Mesendoderm (in vitro differentiated cells): ENCODE measurements at regions not wholly inside any gene's neighbourhood (a gene's known extent, or its start where the extent isn't known, plus 50 kb on each side); places are given as distances from the start of the nearest gene placed in this dataset.

Experiments
- DNase-seq: peaks from one replicate; pipeline ENCODE4 v3.0.0; 2013
- H2AK5ac ChIP-seq: 2 replicates; pipeline ENCODE4 v1.6.1; 2013; ENCODE audit warnings: low read length, inconsistent platforms
- H2BK120ac ChIP-seq: 2 replicates; pipeline ENCODE4 v1.6.1; 2013; ENCODE audit warnings: low read depth, mild to moderate bottlenecking, low read length, moderate library complexity, mixed read lengths
- H2BK15ac ChIP-seq: replicated peaks from 2 replicates; pipeline ENCODE4 v1.6.1; 2013; ENCODE audit warnings: low read depth, mild to moderate bottlenecking, moderate library complexity
- H2BK5ac ChIP-seq: 2 replicates; pipeline ENCODE4 v1.6.1; 2013; ENCODE audit warnings: low read length, inconsistent platforms
- H3K18ac ChIP-seq: 2 replicates; pipeline ENCODE4 v1.6.1; 2013; ENCODE audit warnings: mild to moderate bottlenecking, low read length, mixed read lengths
- H3K23ac ChIP-seq: one replicate; pipeline ENCODE4 v1.6.1; 2013; ENCODE audit warnings: low read length
- H3K27ac ChIP-seq: 2 replicates; pipeline ENCODE4 v1.5.1; 2013; ENCODE audit warnings: low read depth, mild to moderate bottlenecking, inconsistent platforms, low read length, moderate library complexity
- H3K27me3 ChIP-seq: 2 replicates; pipeline ENCODE4 v1.6.1; 2013; ENCODE audit warnings: low read length, control low read depth, mild to moderate bottlenecking, inconsistent platforms; ENCODE audit not compliant: insufficient read depth, poor library complexity
- H3K36me3 ChIP-seq: 2 replicates; pipeline ENCODE4 v1.6.1; 2013; ENCODE audit warnings: low read length, inconsistent platforms; ENCODE audit not compliant: control insufficient read depth, insufficient read depth
- H3K4ac ChIP-seq: one replicate; pipeline ENCODE4 v1.6.1; 2013; ENCODE audit warnings: low read depth, mild to moderate bottlenecking, low read length, moderate library complexity
- H3K4me1 ChIP-seq: 2 replicates; pipeline ENCODE4 v1.6.1; 2013; ENCODE audit warnings: low read depth, low read length, inconsistent platforms; ENCODE audit not compliant: control insufficient read depth
- H3K4me2 ChIP-seq: 2 replicates; pipeline ENCODE4 v1.6.1; 2013; ENCODE audit warnings: low read length
- H3K4me3 ChIP-seq: 2 replicates; pipeline ENCODE4 v1.5.1; 2013; ENCODE audit warnings: mild to moderate bottlenecking, low read length
- H3K56ac ChIP-seq: one replicate; pipeline ENCODE4 v1.6.1; 2013; ENCODE audit warnings: low read length
- H3K79me1 ChIP-seq: 2 replicates; pipeline ENCODE4 v1.6.1; 2013; ENCODE audit warnings: low read length, inconsistent platforms
- H3K79me2 ChIP-seq: 2 replicates; pipeline ENCODE4 v1.6.1; 2013; ENCODE audit warnings: mild to moderate bottlenecking, low read length; ENCODE audit not compliant: control insufficient read depth, insufficient read depth
- H3K9ac ChIP-seq: 2 replicates; pipeline ENCODE4 v1.6.1; 2013; ENCODE audit warnings: low read length, inconsistent platforms
- H4K5ac ChIP-seq: one replicate; pipeline ENCODE4 v1.6.1; 2013; ENCODE audit warnings: low read length
- H4K8ac ChIP-seq: one replicate; pipeline ENCODE4 v1.6.1; 2013; ENCODE audit warnings: low read depth, mild to moderate bottlenecking, control low read depth, low read length, moderate library complexity
- WGBS: extraction: QIAGEN DNeasy Blood & Tissue Kit; methylation state at CpG from one replicate; pipeline ENCODE4 v1.1.7; 2013; ENCODE audit warnings: low lambda C conversion rate, missing lambda C conversion rate; ENCODE audit not compliant: insufficient coverage; ENCODE audit errors: extremely low coverage; 5-methylcytosine and 5-hydroxymethylcytosine counted together

- Histone ChIP-seq H4K8ac (no peak overlapping the region), H3K4me3 (no peak overlapping the region), H3K79me2 (no peaks in the 10 kb centered on the region), H3K36me3 (no peaks in the 10 kb centered on the region), H3K23ac (no peak overlapping the region), H3K4ac (no peak overlapping the region), H2BK15ac (no peak overlapping the region), H3K4me2 (no peak overlapping the region), H4K5ac (no peak overlapping the region), H3K27ac (no peak overlapping the region), H3K56ac (no peak overlapping the region), H3K9ac (no peak overlapping the region), H2BK5ac (no peak overlapping the region), H3K79me1 (no peaks in the 10 kb centered on the region), H2AK5ac (no peak overlapping the region), H2BK120ac (no peak overlapping the region), H3K18ac (no peak overlapping the region), H3K4me1 (peaks cover 12% of the 10 kb centered on the region), H3K27me3 (no peaks in the 10 kb centered on the region)
- no peak for DNase-seq
- WGBS = no CpG with 5 or more reads among the region's 3 CpGs
These were observed 232.3 kb downstream of the TLE3 start for GRCh38 chr15:69865369-69865768.

- no peak overlapping the region for H2BK15ac ChIP-seq
- no peak overlapping the region for H2AK5ac ChIP-seq
- H3K4ac ChIP-seq = no peak overlapping the region
- no peaks in the 10 kb centered on the region for H3K79me1 ChIP-seq
- H3K23ac ChIP-seq = no peak overlapping the region
- H3K79me2 ChIP-seq = no peaks in the 10 kb centered on the region
- H3K27me3 ChIP-seq = no peaks in the 10 kb centered on the region
- no peak overlapping the region for H3K4me2 ChIP-seq
- no peak overlapping the region for H4K5ac ChIP-seq
- H3K4me1 ChIP-seq = no peaks in the 10 kb centered on the region
- no peak overlapping the region for H3K27ac ChIP-seq
- H3K4me3 ChIP-seq = no peak overlapping the region
- no peak overlapping the region for H3K9ac ChIP-seq
- DNase-seq = no peak
- no peak overlapping the region for H2BK120ac ChIP-seq
- H3K56ac ChIP-seq = no peak overlapping the region
- H3K36me3 ChIP-seq = no peaks in the 10 kb centered on the region
- H3K18ac ChIP-seq = no peak overlapping the region
- H2BK5ac ChIP-seq = no peak overlapping the region
- WGBS = 100% methylated on average over 2 of the region's 3 CpGs
- H4K8ac ChIP-seq = no peak overlapping the region
These were observed 229.0 kb downstream of the TLE3 start for GRCh38 chr15:69868756-69869155.

- Histone ChIP-seq H3K4me1 (no peaks in the 10 kb centered on the region), H3K23ac (no peak overlapping the region), H2BK15ac (no peak overlapping the region), H3K79me2 (no peaks in the 10 kb centered on the region), H2BK120ac (no peak overlapping the region), H3K36me3 (no peaks in the 10 kb centered on the region), H3K79me1 (no peaks in the 10 kb centered on the region), H3K18ac (no peak overlapping the region), H3K56ac (no peak overlapping the region), H3K27me3 (no peaks in the 10 kb centered on the region), H3K4me3 (no peak overlapping the region), H4K8ac (no peak overlapping the region), H3K27ac (no peak overlapping the region), H4K5ac (no peak overlapping the region), H3K9ac (no peak overlapping the region), H2BK5ac (no peak overlapping the region), H3K4ac (no peak overlapping the region), H3K4me2 (no peak overlapping the region), H2AK5ac (no peak overlapping the region)
- no peak for DNase-seq
- WGBS = no CpG with 5 or more reads among the region's 2 CpGs
These were observed 228.4 kb downstream of the TLE3 start for GRCh38 chr15:69869291-69869690.

DNA sequence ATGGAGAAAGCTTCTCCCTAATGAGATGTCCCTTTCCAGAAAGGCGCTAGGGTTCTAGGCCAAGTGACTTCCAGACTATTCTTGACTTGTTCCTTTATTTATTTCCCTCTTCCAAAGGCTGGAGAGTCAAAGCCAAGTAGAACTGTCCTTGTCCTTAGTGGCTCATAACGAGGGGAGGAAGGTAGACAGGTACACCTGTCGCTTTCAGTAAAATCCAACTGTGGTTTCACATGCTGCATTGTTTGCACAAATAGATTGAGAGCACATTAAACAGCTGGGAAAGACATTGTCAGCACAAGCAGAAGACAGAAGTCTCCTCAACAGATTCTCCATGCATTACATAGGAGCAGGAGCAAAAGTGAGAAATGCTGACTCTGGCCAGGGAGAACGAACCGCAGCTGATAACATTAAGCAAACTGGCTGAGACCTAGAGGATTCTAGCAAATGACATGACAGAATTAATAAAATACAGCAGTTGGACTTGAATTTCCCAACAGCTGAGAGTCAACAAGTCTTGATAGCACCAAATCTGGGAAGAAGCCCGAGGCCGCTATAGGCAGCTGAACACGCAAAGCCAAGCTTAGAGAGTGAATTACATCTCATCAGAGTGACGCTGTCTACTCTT, 227.7 kb downstream of the TLE3 start:
- no peak overlapping the region for H3K4me3 ChIP-seq
- H3K4me2 ChIP-seq = no peak overlapping the region
- no peak overlapping the region for H3K23ac ChIP-seq
- H3K79me2 ChIP-seq = no peaks in the 10 kb centered on the region
- no peaks in the 10 kb centered on the region for H3K36me3 ChIP-seq
- H3K4me1 ChIP-seq = no peaks in the 10 kb centered on the region
- H2AK5ac ChIP-seq = no peak overlapping the region
- H3K27me3 ChIP-seq = no peaks in the 10 kb centered on the region
- H2BK5ac ChIP-seq = no peak overlapping the region
- DNase-seq = no peak
- no peaks in the 10 kb centered on the region for H3K79me1 ChIP-seq
- no peak overlapping the region for H3K9ac ChIP-seq
- no peak overlapping the region for H3K18ac ChIP-seq
- no peak overlapping the region for H3K56ac ChIP-seq
- H4K8ac ChIP-seq = no peak overlapping the region
- H3K27ac ChIP-seq = no peak overlapping the region
- no peak overlapping the region for H2BK120ac ChIP-seq
- no peak overlapping the region for H3K4ac ChIP-seq
- no peak overlapping the region for H2BK15ac ChIP-seq
- no peak overlapping the region for H4K5ac ChIP-seq
- no CpG with 5 or more reads among the region's 9 CpGs for WGBS

DNA sequence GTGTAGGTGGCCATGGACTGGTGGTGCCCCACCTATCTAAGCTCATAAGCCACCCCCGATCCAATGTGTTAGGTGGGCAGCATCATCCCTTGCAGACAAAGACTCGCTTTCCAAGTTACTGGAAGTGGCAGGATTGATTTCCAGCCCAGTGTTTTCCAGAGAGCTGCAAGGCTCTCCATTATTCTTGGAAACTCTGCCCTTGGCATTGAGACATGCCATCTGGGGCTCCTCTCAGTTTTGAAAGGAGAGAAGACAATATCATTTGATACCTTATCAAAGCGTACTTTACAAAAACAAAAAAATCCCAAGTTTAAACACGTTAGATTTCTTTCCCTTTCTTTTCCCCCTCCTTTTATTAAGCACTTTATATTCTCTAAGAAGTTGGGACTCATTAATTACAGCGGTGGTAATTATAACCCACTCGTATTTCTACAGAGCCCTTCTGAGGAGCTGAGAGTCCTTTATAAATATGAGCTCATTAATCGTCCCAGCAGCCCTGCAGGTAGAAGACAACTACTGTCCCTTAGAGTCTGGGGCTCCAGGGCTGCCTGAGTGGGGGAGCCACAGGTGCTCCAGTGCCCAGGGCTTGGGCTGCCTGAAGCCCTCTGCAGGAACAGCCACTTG, 226.1 kb downstream of the TLE3 start:
- H3K27me3 ChIP-seq = no peaks in the 10 kb centered on the region
- WGBS = no CpG with 5 or more reads among the region's 7 CpGs
- H3K4ac ChIP-seq = no peak overlapping the region

GRCh38 chr15:69873807-69874206, 223.9 kb downstream of the TLE3 start:
- no peak overlapping the region for H3K18ac ChIP-seq
- H3K79me1 ChIP-seq = no peaks in the 10 kb centered on the region
- H3K4me1 ChIP-seq = no peaks in the 10 kb centered on the region
- no peak overlapping the region for H2BK120ac ChIP-seq
- H3K23ac ChIP-seq = no peak overlapping the region
- no peaks in the 10 kb centered on the region for H3K36me3 ChIP-seq
- H4K8ac ChIP-seq = no peak overlapping the region
- H3K27ac ChIP-seq = no peak overlapping the region
- no CpG with 5 or more reads among the region's 1 CpG for WGBS
- no peak overlapping the region for H4K5ac ChIP-seq
- H2BK15ac ChIP-seq = no peak overlapping the region
- no peak overlapping the region for H2AK5ac ChIP-seq
- H3K79me2 ChIP-seq = no peaks in the 10 kb centered on the region
- no peak for DNase-seq
- H3K56ac ChIP-seq = no peak overlapping the region
- H3K4me3 ChIP-seq = no peak overlapping the region
- H3K4ac ChIP-seq = no peak overlapping the region
- no peaks in the 10 kb centered on the region for H3K27me3 ChIP-seq
- H3K9ac ChIP-seq = no peak overlapping the region
- no peak overlapping the region for H3K4me2 ChIP-seq
- no peak overlapping the region for H2BK5ac ChIP-seq

More for the DNA sequence above, 226.1 kb downstream of the TLE3 start:
- H4K8ac ChIP-seq = no peak overlapping the region
- no peak overlapping the region for H3K9ac ChIP-seq
- H2AK5ac ChIP-seq = no peak overlapping the region
- H2BK15ac ChIP-seq = no peak overlapping the region
- no peak overlapping the region for H4K5ac ChIP-seq
- H3K4me2 ChIP-seq = no peak overlapping the region
- no peak overlapping the region for H2BK5ac ChIP-seq
- no peaks in the 10 kb centered on the region for H3K4me1 ChIP-seq
- no peak overlapping the region for H3K27ac ChIP-seq
- no peaks in the 10 kb centered on the region for H3K36me3 ChIP-seq
- no peak overlapping the region for H3K23ac ChIP-seq
- no peak overlapping the region for H3K18ac ChIP-seq
- H3K56ac ChIP-seq = no peak overlapping the region
- no peak overlapping the region for H3K4me3 ChIP-seq
- DNase-seq = no peak
- H3K79me1 ChIP-seq = no peaks in the 10 kb centered on the region
- no peaks in the 10 kb centered on the region for H3K79me2 ChIP-seq
- H2BK120ac ChIP-seq = no peak overlapping the region
